KG1 (cell line): ENCODE measurements at regions not wholly inside any gene's neighbourhood (a gene's known extent, or its start where the extent isn't known, plus 50 kb on each side); places are given as distances from the start of the nearest gene placed in this dataset.

Experiments
- DNase-seq: peaks from one replicate; lab custom pipeline; 2025; lab: John Stamatoyannopoulos, UW

DNA sequence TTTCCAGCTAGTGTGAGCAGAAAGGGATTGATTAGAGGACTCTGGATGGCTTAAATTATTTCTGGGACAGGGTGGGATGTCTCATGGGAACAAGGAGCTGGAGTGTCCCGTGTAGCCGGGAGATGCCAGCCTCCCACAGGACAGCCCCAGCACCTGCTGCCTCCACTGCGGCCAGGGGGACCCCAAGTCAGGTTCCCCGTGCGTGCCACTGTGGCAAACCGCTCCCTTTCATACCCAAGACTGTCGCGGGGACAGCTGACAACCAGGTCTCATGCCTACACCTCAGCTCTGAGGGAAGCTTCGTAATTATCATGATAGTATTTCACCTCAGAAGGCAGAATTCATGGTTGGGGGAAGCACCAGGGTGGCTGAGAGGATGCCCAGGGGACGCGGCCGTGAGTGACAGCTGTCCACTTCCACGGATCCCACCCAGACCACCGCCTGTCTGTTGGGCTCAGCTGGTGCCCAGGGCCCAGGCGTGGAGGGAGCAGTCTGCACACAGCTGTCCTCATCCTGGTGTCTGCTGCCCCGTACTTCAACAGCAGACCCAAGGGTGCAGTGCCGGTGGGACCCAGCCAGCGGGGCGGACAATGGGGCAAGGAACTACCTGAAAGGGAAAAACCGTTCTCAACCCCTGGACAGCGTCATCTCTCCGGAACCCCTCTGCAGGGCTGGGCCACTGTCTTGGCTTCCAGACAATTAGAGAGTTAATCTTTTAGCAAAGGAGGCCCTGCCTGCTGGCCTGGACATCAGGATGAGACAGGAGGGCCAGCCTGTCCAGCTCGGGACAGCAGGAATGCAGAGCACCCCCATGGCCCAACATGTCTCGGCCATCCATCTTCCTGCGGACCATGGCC lies 166.9 kb downstream of the OLFM1 start:
- no peak for DNase-seq

- no peak for DNase-seq
These were observed 167.8 kb downstream of the OLFM1 start for GRCh38 chr9:135255033-135255840.

GRCh38 chr9:135255841-135256580 lies 168.5 kb downstream of the OLFM1 start:
- DNase-seq: no peak

DNA sequence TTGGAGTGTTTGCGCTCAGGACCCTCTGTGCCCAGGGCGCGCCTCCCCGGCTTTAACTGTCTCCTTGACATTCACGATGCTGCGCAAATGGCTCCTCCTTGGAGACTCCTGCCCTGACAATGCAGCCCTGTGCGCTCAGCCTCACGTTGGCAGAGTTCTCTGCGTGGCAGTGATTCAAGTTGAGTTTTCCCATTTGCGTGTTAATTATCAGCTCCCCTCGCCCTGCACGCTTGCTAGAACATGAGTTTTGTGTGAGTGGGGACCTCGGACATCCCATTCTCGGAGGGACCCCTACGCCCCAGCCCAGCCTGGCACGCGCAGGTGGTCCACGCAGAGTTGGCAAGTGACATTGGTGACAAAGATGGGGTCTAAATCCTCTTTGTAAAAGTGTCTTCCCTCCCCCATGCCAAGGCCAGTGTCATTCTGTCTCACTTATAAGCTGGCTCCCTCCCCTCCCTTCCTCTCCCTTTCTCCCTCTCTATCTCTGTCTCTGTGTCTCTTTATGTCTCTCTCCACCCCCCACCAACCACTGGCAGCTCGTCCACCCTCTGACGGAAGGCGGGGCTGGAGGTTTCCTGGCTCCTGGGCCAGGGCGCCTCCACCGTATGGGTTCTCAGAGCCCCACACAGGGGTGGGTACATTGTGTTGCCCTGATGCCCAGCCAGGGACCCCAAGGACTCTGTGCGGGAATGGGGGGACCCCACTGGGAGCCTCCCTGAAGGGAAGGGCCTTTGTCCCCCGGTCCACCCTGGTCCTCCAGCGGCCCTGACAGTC lies 169.3 kb downstream of the OLFM1 start:
- no peak for DNase-seq

DNA sequence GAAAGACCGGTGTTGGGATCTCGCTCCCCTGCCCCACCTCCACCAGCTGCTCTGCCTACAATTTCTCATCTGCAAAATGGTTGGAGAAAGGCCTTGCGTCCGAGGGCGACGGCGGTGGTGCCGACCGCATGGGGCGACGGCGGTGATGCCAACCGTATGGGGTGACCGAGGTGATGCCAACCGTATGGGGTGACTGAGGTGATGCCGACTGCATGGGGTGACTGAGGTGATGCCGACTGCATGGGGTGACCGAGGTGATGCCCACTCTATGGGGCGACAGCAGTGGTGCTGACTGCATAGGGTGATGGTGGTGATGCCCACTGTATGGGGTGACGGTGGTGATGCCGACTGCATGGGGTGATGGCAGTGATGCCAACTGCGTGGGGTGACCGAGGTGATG lies 171.0 kb downstream of the OLFM1 start:
- no peak for DNase-seq

DNA sequence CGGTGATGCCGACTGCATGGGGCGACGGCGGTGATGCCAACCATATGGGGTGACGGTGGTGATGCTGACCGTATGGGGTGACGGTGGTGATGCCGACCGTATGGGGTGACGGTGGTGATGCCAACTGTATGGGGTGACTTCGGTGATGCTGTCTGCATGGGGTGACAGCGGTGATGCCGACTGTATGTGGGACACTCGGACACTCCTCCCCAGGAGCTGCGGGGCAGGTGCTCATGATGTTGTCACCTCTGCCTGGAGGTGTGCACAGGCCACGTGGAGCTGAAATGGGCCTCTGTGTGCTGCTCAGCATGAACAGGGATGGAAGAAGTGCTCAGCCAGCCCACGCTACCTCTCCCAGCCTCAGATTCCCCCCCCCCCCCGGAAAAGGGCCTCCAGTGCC lies 171.8 kb downstream of the OLFM1 start:
- no peak for DNase-seq

GRCh38 chr9:135260221-135261180 lies 173.0 kb downstream of the OLFM1 start:
- no peak for DNase-seq

- DNase-seq: no peak
These were observed 174.8 kb downstream of the OLFM1 start for GRCh38 chr9:135262248-135262647.

DNA sequence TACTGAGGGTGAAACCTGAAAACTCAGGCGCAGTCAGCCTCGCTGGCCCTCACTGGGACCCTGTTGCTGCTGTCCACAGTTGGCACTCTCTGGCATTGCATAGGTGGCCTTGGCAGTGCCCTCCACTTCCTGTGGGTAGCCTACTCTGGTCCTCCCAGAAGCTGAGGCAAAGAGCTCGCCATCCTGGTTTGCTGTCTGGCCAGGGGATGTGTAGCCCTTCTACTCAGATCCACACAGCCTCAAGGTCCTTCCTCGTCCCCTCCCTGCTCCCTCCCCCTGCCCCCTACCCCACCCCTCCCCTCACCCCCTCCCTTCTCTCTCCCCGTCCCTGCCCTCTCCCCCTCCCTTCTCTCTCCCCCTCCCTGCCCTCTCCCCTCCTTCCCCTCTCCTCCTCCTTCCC lies 176.0 kb downstream of the OLFM1 start:
- DNase-seq: no peak

- DNase-seq: no peak
These were observed 178.5 kb downstream of the OLFM1 start for GRCh38 chr9:135265931-135266330.

GRCh38 chr9:135267191-135267809 lies 179.8 kb downstream of the OLFM1 start:
- DNase-seq: no peak

DNA sequence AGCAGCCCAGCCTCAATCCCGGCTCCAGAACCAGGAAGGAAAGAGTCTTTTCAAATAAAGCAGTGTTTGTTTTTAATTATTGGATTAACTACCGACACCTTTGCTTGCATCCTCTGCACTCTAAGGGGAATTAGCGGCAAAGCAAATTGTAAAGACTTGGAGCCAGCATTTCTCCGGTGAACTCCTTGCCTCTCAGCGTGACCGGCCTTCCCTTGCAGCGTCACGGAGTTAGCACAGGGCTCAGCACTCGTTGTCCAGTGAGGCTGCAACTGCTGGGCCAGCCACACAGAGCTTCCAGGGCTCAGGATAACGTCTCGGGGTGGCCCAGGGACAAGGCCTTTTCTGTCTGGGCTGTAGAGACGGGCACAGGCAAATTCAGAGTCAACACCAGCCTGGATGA lies 180.6 kb downstream of the OLFM1 start:
- no peak for DNase-seq

- DNase-seq: no peak
These were observed 181.5 kb downstream of the OLFM1 start for GRCh38 chr9:135268981-135269380.

DNA sequence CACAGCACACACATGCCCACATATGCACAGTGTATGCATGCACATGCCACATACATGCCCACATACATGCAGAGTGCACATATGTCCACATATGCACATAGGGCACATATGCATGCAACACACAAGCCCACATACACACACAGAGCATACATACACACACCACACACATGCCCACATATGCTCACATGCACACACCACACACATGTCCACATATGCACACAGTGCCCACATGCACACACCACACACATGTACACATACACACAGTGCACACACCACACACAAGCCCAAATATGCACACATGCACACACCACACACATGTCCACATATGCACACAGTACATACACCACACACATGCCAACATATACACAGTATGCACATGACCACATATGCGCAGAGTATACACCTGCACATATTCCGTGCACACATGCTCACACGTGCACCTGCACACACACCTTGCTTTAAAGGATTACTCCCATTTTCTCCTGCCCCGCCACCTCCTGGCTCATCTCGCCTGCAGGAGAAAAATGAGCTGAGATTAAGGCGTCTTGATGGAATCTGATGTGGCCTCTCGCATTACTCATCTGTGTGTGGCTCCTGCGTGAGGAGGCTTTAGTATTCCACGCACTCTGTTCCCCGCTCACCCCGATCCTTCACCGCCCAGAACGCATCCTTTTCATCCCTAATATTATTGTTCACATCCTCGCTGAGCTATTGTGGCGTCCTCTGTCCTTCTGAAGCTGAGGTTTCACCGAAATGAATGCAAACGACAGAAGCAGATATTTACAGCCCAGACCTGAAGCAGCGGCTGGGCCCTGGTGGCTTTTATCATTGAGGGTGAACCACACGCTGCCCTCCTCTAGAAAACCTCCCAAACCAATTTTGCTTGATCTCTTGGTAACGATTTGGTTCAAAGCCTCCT lies 182.7 kb downstream of the OLFM1 start:
- DNase-seq: no peak

DNA sequence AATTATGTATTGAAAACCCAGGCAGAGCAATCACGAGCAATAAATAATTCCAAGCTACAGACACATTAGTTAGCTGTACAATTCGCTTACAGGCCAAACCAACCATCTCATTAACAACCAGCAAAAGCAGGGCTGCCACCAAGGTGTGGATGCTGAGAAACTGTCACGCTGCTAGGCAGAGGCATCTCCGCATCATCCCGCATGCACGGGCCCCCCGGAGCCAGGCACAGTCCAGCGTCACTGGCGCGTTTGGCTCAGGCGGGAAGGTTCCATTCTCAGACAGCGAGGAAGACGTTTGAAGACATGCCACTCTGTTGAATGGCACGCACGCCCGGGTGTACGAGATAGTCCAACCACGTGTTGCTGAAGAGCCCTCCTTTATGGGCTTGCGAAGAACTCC lies 184.0 kb downstream of the OLFM1 start:
- no peak for DNase-seq

DNA sequence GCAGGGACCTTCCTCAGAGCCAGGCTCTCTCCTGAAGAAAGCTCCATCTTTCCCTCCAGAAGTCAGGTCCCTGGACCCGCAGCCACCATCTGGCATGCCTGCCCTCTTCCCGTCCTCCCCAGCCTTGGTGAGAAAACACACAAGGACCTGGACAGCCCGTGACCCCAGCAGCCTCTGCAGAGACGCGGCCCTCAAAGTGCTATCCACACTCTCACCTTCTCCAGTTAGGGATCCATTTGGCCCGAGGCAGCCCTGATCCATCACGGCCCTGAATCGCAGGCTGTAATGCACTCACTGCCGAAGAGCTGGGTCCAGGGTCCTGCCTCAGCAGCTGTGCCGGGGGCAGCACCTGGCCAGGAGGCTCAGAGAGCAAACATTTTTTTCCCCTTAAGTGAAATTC lies 185.1 kb downstream of the OLFM1 start:
- no peak for DNase-seq

DNA sequence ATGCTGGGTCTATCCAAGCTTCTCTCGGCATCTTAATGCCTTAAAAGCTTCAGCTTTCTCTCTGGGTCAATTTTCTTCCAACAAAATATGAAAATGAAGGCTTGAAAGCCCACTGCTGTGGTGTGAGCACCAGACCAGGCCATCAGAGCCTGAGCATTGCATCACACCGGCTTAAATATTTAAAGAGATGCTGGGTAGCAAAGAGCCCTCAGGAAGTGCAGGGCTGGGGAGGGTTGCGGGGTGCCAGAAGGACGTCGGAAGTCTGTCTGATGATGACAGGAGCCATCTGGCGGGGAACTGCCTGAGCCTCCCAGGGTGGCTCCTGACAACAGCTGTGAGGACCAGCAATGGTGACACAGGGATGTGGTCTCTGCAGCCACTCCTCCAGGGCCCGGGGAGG lies 185.5 kb downstream of the OLFM1 start:
- no peak for DNase-seq

- DNase-seq: no peak
These were observed 187.7 kb downstream of the OLFM1 start for GRCh38 chr9:135275163-135275562.
